ENCODE measurements at regions not wholly inside any gene's neighbourhood (a gene's known extent, or its start where the extent isn't known, plus 50 kb on each side); places are given as distances from the start of the nearest gene placed in this dataset.

DNA sequence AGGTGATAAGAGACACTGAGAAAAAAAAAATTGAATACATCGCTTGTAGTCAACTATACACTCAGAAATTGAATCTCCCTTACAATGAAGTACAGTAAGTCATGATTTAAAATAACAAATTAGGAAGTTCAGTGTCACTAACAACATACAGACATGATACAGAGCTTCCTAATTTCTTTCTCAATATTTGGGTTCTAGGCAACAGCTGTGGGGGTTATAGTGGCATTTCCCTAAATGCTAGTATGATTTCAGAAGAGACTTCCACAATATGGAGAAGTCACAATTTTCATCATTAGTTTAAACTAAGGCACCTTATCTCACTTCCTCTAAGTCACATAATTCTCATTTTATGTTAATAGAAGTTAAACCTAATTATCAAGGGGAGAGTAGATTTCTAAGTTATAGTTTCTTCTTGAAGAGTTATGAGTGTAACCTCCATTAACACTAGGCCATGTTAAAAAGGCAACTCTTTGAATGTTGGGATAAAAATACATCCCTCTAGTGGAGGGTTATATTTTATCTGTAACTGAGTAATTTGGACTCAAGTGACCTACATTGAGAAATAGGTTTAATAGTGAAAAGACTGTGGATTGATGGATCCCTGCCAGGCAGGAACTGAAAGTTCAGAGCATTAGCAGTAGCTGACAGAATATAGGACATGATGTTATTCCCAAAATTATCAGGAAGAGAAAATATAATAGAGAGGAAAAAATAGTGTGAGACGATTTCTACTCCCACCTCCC, 286.0 kb upstream of the SUCLG2 start:
- TF ChIP-seq, protein P1, sequence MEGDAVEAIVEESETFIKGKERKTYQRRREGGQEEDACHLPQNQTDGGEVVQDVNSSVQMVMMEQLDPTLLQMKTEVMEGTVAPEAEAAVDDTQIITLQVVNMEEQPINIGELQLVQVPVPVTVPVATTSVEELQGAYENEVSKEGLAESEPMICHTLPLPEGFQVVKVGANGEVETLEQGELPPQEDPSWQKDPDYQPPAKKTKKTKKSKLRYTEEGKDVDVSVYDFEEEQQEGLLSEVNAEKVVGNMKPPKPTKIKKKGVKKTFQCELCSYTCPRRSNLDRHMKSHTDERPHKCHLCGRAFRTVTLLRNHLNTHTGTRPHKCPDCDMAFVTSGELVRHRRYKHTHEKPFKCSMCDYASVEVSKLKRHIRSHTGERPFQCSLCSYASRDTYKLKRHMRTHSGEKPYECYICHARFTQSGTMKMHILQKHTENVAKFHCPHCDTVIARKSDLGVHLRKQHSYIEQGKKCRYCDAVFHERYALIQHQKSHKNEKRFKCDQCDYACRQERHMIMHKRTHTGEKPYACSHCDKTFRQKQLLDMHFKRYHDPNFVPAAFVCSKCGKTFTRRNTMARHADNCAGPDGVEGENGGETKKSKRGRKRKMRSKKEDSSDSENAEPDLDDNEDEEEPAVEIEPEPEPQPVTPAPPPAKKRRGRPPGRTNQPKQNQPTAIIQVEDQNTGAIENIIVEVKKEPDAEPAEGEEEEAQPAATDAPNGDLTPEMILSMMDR (IDR thresholded peaks at IDR 0.05; ENCODE audit: low read depth, low read length): no peak
- no peak for TF ChIP-seq POLR2A (IDR thresholded peaks at IDR 0.05; ENCODE audit: extremely low read depth, insufficient read length)
- TF ChIP-seq MYC (IDR thresholded peaks at IDR 0.05; ENCODE audit: low read depth, low read length): no peak
- TF ChIP-seq, protein P2, sequence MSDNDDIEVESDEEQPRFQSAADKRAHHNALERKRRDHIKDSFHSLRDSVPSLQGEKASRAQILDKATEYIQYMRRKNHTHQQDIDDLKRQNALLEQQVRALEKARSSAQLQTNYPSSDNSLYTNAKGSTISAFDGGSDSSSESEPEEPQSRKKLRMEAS (IDR thresholded peaks at IDR 0.05; ENCODE audit: low read depth, low read length): no peak

All from NB4 (cell line).